ENCODE measurements at regions not wholly inside any gene's neighbourhood (a gene's known extent, or its start where the extent isn't known, plus 50 kb on each side); places are given as distances from the start of the nearest gene placed in this dataset.

DNA sequence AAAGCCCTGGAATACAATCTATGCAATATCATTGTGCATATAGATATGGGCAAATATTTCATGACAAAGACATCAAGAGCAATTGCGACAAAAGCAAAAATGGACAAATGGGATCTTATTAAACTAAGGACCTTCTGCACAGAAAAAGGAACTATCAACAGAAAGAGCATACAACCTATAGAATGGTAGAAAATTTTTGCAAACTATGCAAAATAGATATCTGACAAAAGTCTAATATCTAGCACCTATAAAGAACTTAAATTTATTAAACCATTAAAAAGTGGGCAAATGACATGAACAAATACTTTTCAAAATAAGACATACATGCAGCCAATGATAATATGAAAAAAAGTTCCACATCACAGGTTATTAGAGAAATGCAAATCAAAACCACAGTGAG lies 312.9 kb downstream of the GLUD2 start:
- no peaks in the 10 kb centered on the region for H3K4me1 ChIP-seq (ENCODE audit: control insufficient read depth in 1 of 2, insufficient read depth in 2 of 2, low read length in 2 of 2)
- H3K27me3 ChIP-seq (ENCODE audit: control insufficient read depth in 2 of 2, insufficient read depth in 2 of 2, low read length in 2 of 2): no peaks in the 10 kb centered on the region
- Mint-ChIP-seq H3K9me3 (peaks cover 0 to 7% (median 0%) of the 10 kb centered on the region in 7 donors), H3K36me3 (no peaks in the 10 kb centered on the region), H3K4me3 (no peak overlapping the region), H3K27me3 (ENCODE audit: low read depth in 3 of 3) (no peaks in the 10 kb centered on the region), H3K27ac (no peak overlapping the region), H3K4me1 (no peaks in the 10 kb centered on the region)
- TF ChIP-seq, protein P1, sequence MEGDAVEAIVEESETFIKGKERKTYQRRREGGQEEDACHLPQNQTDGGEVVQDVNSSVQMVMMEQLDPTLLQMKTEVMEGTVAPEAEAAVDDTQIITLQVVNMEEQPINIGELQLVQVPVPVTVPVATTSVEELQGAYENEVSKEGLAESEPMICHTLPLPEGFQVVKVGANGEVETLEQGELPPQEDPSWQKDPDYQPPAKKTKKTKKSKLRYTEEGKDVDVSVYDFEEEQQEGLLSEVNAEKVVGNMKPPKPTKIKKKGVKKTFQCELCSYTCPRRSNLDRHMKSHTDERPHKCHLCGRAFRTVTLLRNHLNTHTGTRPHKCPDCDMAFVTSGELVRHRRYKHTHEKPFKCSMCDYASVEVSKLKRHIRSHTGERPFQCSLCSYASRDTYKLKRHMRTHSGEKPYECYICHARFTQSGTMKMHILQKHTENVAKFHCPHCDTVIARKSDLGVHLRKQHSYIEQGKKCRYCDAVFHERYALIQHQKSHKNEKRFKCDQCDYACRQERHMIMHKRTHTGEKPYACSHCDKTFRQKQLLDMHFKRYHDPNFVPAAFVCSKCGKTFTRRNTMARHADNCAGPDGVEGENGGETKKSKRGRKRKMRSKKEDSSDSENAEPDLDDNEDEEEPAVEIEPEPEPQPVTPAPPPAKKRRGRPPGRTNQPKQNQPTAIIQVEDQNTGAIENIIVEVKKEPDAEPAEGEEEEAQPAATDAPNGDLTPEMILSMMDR (IDR thresholded peaks at IDR 0.05): no peak
- no peak overlapping the region for H3K4me3 ChIP-seq (replicated peaks in 1 of 3; ENCODE audit: low read depth in 2 of 3, low read length in 3 of 3)
- H3K4me2 ChIP-seq (replicated peaks; ENCODE audit: extremely low read depth, low read length, poor library complexity, severe bottlenecking): no peak overlapping the region
- H3K79me2 ChIP-seq (ENCODE audit: insufficient read depth, low read length): no peaks in the 10 kb centered on the region
- H3K27ac ChIP-seq (ENCODE audit: low read depth in 1 of 2, low read length in 2 of 2): no peak overlapping the region
- no peaks in the 10 kb centered on the region for H3K36me3 ChIP-seq (replicated peaks in 1 of 2; ENCODE audit: control insufficient read depth in 1 of 2, insufficient read depth in 2 of 2, low read length in 2 of 2)
- no CpG with 5 or more reads among the region's 1 CpG for WGBS (ENCODE audit: insufficient coverage)
- no peaks in the 10 kb centered on the region for H3K9me3 ChIP-seq (replicated peaks in 1 of 2; ENCODE audit: control insufficient read depth in 1 of 2, insufficient read depth in 1 of 2, low read length in 2 of 2)
- no peak overlapping the region for H3K9ac ChIP-seq (ENCODE audit: insufficient read depth, low read length, poor library complexity, severe bottlenecking)
- H4K20me1 ChIP-seq (ENCODE audit: insufficient read depth, low read length): no peaks in the 10 kb centered on the region
- intact Hi-C loops (cut with micrococcal nuclease): no loop called here
- no peak for DNase-seq
- H2AFZ ChIP-seq (ENCODE audit: insufficient read depth, low read depth, low read length, poor library complexity, severe bottlenecking): no peak overlapping the region

- no peak overlapping the region for H3K4me3 ChIP-seq (replicated peaks in 1 of 3; ENCODE audit: low read depth in 2 of 3, low read length in 3 of 3)
- no peak overlapping the region for H3K4me2 ChIP-seq (replicated peaks; ENCODE audit: extremely low read depth, low read length, poor library complexity, severe bottlenecking)
- H3K27ac ChIP-seq (ENCODE audit: low read depth in 1 of 2, low read length in 2 of 2): no peak overlapping the region
- no peaks in the 10 kb centered on the region for H3K9me3 ChIP-seq (replicated peaks in 1 of 2; ENCODE audit: control insufficient read depth in 1 of 2, insufficient read depth in 1 of 2, low read length in 2 of 2)
- H3K9ac ChIP-seq (ENCODE audit: insufficient read depth, low read length, poor library complexity, severe bottlenecking): no peak overlapping the region
- H4K20me1 ChIP-seq (ENCODE audit: insufficient read depth, low read length): no peaks in the 10 kb centered on the region
- peaks cover 0 to 8% (median 2%) of the 10 kb centered on the region in 7 donors for H3K9me3 Mint-ChIP-seq
- no peaks in the 10 kb centered on the region for H3K4me1 Mint-ChIP-seq
- no peaks in the 10 kb centered on the region for H3K36me3 ChIP-seq (replicated peaks in 1 of 2; ENCODE audit: control insufficient read depth in 1 of 2, insufficient read depth in 2 of 2, low read length in 2 of 2)
- H3K4me1 ChIP-seq (ENCODE audit: control insufficient read depth in 1 of 2, insufficient read depth in 2 of 2, low read length in 2 of 2): no peaks in the 10 kb centered on the region
- no peaks in the 10 kb centered on the region for H3K36me3 Mint-ChIP-seq
- no peak overlapping the region for H2AFZ ChIP-seq (ENCODE audit: insufficient read depth, low read depth, low read length, poor library complexity, severe bottlenecking)
- 50% methylated on average over 2 of the region's 13 CpGs for WGBS (ENCODE audit: insufficient coverage)
- no peaks in the 10 kb centered on the region for H3K27me3 ChIP-seq (ENCODE audit: control insufficient read depth in 2 of 2, insufficient read depth in 2 of 2, low read length in 2 of 2)
- H3K27ac Mint-ChIP-seq: no peak overlapping the region
- intact Hi-C loops (cut with micrococcal nuclease): no loop called here
- no peak for DNase-seq
- TF ChIP-seq, protein P1 (IDR thresholded peaks at IDR 0.05): no peak
- H3K4me3 Mint-ChIP-seq: no peak overlapping the region
- H3K79me2 ChIP-seq (ENCODE audit: insufficient read depth, low read length): no peaks in the 10 kb centered on the region
- H3K27me3 Mint-ChIP-seq (ENCODE audit: low read depth in 3 of 3): peaks cover 0 to 3% (median 0%) of the 10 kb centered on the region in 3 donors
Observed at GRCh38 chrX:121365572-121366161, 318.3 kb downstream of the GLUD2 start.

Data from CD14-positive monocyte (primary cell).